ENCODE measurements at regions not wholly inside any gene's neighbourhood (a gene's known extent, or its start where the extent isn't known, plus 50 kb on each side); places are given as distances from the start of the nearest gene placed in this dataset.
"Not testable (repeated sequence)": the region's sequence is repeated elsewhere in the genome, so short reads cannot be mapped to it uniquely, and the experiment has no call there.

GRCh38 chr21:14903172-14903865 is 161.5 kb downstream of the NRIP1 start:
- DNase-seq = no peak

- DNase-seq = no peak
Measured at GRCh38 chr21:14901482-14901958, 163.3 kb downstream of the NRIP1 start.

DNA sequence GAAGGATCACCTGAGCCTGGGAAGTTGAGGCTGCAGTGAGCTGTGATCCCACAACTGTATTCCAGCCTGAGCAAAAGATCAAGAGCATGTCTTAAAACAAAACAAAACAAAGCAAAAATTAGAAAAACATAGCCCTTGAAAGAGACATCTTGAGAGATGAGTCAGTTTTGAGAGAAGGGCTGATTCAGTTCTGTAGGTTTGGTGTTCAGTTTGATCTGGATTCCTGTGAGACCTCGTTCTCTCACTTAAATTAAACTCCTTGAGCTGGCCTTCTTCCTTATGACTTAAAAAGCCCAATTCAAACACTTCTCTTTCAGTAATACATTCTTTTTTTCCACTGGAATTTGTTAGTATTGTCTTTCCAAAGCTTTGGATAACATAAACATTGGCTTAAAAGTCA is 164.2 kb downstream of the NRIP1 start:
- no peak for DNase-seq

GRCh38 chr21:14900058-14900457 is 164.7 kb downstream of the NRIP1 start:
- no peak for DNase-seq

GRCh38 chr21:14895792-14896191 is 169.0 kb downstream of the NRIP1 start:
- no peak for DNase-seq

DNA sequence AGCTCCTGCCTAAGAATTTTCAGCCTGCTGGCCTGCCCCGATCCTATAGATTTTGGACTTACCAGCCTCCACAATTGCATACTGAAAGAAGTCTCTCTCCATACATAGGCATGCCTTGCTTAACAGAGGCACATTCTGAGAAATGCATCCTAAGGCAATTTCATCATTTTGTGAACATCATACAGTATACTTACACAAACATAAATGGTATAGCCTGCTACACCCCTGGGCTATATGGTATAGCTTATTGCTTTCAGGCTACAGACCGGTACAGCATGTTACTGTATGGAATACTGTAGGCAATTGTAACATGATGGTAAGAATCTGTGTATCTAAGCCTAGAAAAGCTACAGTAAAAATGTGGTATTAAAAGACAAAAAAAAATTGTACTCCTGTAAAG is 174.7 kb downstream of the NRIP1 start:
- DNase-seq = no peak

- DNase-seq = no peak
Measured at GRCh38 chr21:14889080-14889810, 175.6 kb downstream of the NRIP1 start.

DNA sequence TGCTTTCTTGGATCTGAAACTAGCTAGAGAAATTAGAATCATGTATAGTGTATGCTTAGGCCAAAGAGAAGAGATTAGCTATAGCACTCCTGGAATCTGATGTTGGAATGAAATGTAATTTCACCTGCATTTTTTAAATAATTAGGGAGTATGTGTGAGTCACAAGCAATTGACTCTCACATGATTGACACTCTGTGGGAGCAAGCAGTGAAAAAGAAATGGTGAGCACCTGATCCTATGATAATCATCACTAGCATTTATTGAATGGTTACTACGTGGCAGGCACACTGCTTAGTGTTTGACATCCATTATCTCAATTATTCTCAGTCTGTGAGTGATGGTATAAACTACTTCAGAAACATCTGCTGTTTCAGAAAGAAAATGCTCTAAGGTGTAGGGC is 176.6 kb downstream of the NRIP1 start:
- DNase-seq = peak in 1 of 2 experiments; percentile 4

DNA sequence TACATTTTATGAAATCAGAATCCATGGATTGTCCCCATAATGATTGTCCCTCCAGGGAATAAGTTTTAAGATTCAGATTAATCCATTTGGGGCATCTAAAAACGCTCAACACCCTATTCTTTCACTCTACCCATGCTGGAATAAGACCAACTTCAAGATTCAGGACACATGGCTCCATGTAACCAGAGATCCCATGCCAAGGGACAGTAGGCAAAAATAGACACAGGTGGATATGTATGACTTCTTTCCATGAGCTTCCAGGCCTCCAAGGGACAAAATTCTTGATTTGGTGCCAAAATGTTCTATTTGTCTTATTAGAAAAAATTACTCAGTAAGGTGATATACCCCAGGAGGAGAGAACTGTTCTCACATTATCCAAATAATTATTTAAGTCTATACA is 178.8 kb downstream of the NRIP1 start:
- DNase-seq = no peak

- DNase-seq = no peak
Measured at GRCh38 chr21:14883351-14883750, 181.4 kb downstream of the NRIP1 start.

GRCh38 chr21:14882545-14882944 is 182.3 kb downstream of the NRIP1 start:
- not testable (repeated sequence) for DNase-seq

DNA sequence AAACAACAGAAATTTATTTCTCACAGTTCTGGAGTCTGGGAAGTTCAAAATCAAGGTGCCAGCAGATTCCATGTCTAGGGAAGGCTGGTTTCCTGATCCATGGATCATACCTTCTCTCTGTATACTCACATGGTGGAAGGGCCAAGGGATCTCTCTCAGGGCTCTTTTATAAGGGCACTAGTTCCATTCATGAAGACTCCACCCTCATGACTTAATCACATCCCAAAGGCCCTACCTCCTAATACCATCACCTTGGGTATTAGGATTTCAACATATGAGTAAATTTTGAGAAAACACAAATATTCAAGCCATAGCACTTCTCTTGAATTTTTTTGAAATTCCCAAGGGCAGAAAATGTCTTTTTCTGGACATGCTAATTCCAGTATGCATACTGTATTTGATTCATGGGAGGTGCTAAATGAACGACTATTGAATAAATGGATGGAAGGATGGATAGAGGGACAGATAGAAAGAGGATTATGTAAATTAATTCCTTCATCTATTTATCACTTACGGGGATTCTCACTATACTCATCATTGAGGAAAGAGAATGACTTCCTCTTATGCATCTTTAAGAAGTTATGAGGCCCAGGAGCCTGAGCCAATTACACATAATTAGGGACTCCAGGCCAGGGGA is 182.8 kb downstream of the NRIP1 start:
- no peak for DNase-seq

DNA sequence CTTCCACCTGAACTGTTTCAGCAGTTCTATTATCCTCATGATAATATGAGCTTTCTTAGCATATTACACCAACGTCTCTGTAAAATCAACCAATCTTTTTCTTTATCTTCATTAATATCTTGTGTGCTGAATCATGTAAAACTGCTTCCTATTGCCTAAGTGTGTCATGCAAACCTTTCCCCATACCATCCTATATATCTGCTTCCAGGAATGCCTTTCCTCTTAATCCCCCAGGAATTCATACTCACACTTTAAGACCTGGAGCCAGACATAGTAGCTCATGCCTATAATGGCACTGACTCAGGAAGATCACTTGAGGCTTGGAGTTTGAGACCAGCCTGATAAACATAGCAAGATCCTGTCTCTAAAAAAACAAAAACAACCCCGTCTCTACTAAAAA is 183.9 kb downstream of the NRIP1 start:
- DNase-seq = no peak

- no peak for DNase-seq
Measured at GRCh38 chr21:14879458-14879857, 185.3 kb downstream of the NRIP1 start.

- DNase-seq = no peak
Measured at GRCh38 chr21:14878971-14879370, 185.8 kb downstream of the NRIP1 start.

GRCh38 chr21:14877581-14878228 is 187.1 kb downstream of the NRIP1 start:
- no peak for DNase-seq

- no peak for DNase-seq
Measured at GRCh38 chr21:14876524-14876840, 188.3 kb downstream of the NRIP1 start.

- DNase-seq = no peak
Measured at GRCh38 chr21:14875704-14876523, 188.9 kb downstream of the NRIP1 start.

DNA sequence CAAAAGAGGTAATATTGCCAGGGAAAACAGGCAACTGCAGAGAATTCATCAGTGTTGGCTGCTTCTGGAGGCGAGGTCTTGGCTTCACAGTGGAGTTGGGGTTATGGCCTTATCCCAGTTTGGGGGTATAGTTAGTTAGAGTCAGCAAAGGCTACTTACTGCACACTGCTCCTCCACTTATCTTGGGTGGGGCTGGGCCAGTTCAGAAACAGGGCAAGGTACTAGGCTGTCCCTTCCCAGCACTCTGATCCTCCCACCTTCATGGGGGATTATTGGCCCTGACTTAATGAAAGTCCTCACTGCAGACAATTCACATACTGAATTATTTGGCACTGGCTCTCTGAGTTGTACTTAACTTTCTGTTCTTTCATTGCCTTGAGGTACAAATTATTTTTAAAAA is 189.6 kb downstream of the NRIP1 start:
- DNase-seq = no peak

DNA sequence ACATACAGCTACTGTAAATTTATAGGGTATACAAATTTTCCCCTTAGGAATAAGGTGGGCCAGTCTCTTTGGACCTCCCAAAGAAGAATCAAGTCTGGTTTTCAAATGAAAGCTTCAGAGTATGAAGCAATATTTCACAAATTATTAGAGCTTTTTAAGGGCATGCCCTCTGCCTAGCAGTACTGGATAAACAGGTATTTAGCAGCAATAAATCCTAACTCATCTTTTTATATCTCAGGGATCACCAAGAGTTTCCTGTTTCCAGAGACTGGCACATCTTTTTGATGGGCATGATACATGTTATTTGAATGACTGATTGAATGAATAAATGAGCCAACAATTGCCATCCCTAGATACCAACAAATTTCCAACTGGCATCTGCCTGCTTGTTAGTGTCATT is 190.4 kb downstream of the NRIP1 start:
- DNase-seq = no peak

DNA sequence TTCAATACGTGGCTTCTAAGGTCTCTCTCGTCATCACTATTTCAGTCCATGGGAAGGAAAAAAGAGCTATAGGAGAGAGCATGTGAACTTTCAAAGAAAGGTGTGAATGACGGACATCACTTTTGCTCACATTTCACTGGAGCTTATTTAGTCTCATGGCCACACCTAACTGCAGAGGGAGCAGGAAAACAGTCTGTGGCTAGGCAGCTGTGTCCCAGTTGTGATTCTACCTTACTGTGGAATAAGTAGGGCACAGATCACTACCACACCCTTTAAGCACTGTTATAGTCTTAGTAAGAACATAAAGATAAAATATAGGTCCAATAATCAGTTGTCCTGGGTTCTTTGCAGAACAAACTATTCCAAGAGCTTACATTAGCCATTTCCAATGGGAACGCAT is 192.9 kb downstream of the NRIP1 start:
- DNase-seq = no peak

GRCh38 chr21:14870853-14871149 is 194.0 kb downstream of the NRIP1 start:
- DNase-seq = no peak

All from NCI-H2081 (cell line).